Endothelial cell of umbilical vein (primary cell): ENCODE measurements at regions not wholly inside any gene's neighbourhood (a gene's known extent, or its start where the extent isn't known, plus 50 kb on each side); places are given as distances from the start of the nearest gene placed in this dataset.
A peak's percentile ranks its signal among the peaks of the same experiment; 100 is the strongest.

Experiments used
- BruUV-seq: library from RNA; stranded (reverse); fragments of 400-500 nt; replicated peaks from 2 replicates; lab custom pipeline; 2021; lab: Mats Ljungman, UMichigan
- CTCF ChIA-PET: fragments of 300-600, 350-600 bp; sonication (Branson Sonifier 250); formaldehyde crosslinking; loops from one replicate; lab custom pipeline; 2021; ENCODE audit warnings: antibody characterized with exemption, inconsistent platforms; lab: Charles Lee
- POLR2A ChIA-PET: fragments of 300-600, 350-600 bp; sonication (Branson Sonifier 250); formaldehyde crosslinking; loops from one replicate; lab custom pipeline; 2021; ENCODE audit warnings: antibody characterized with exemption, inconsistent platforms; lab: Charles Lee
- DNase-seq: peaks from one replicate; pipeline ENCODE4 v3.0.0-alpha.2; 2011; ENCODE audit warnings: low read depth, low spot score
- FAIRE-seq: peaks from 2 replicates; lab custom pipeline; 2011; peaks lifted over from hg19 to GRCh38; lab: Jason Lieb, UNC
- H2AFZ ChIP-seq: 2 replicates; pipeline ENCODE4 v1.6.0; 2012; ENCODE audit warnings: low read depth, low read length, control low read depth, inconsistent platforms
- H3K27ac ChIP-seq: 2 replicates; pipeline ENCODE4 v1.5.1; 2011; ENCODE audit warnings: low read depth, mild to moderate bottlenecking, control low read depth, low read length, moderate library complexity; ENCODE audit not compliant: insufficient read depth
- H3K27me3 ChIP-seq, 2 experiments: 2 replicates each; pipeline versions ENCODE4 v1.6.0 to v1.6.1; 2011; ENCODE audit warnings: low read length in 2 of 2, mixed read lengths in 1 of 2; ENCODE audit not compliant: control insufficient read depth in 2 of 2, insufficient read depth in 2 of 2
- H3K36me3 ChIP-seq, 2 experiments: 2 replicates in 1 of 2; 3 replicates in 1 of 2; pipeline ENCODE4 v1.5.1; 2011; ENCODE audit warnings: low read length in 2 of 2, mild to moderate bottlenecking in 1 of 2, moderate library complexity in 1 of 2; ENCODE audit not compliant: control insufficient read depth in 2 of 2, insufficient read depth in 2 of 2; ENCODE audit errors: extremely low read depth in 1 of 2
- H3K4me1 ChIP-seq: 3 replicates; pipeline ENCODE4 v1.5.1; 2011; ENCODE audit warnings: mild to moderate bottlenecking, low read length; ENCODE audit not compliant: control insufficient read depth, insufficient read depth; ENCODE audit errors: extremely low read depth
- H3K4me2 ChIP-seq: 2 replicates; pipeline ENCODE4 v1.6.1; 2011; ENCODE audit warnings: low read length, control low read depth, mixed read lengths; ENCODE audit not compliant: insufficient read depth
- H3K4me3 ChIP-seq, 3 experiments: fragments of 200-600 bp in 1 of 3; sonication (generic), shearing (Covaris generic) in 1 of 3; replicated peaks in 1 of 3; 2 replicates each; pipeline ENCODE4 v1.5.1; 2011 to 2016; ENCODE audit warnings: control low read depth in 3 of 3, low read length in 3 of 3, mild to moderate bottlenecking in 2 of 3, inconsistent platforms in 1 of 3, low read depth in 1 of 3, moderate library complexity in 1 of 3; ENCODE audit not compliant: insufficient read depth in 1 of 3
- H3K79me2 ChIP-seq: 2 replicates; pipeline ENCODE4 v1.6.0; 2012; ENCODE audit warnings: low read length, inconsistent platforms; ENCODE audit not compliant: control insufficient read depth, insufficient read depth
- H3K9ac ChIP-seq: replicated peaks from 2 replicates; pipeline ENCODE3; 2011; ENCODE audit warnings: low read length, control low read depth; ENCODE audit not compliant: insufficient read depth; ENCODE audit errors: extremely low read depth
- H3K9me1 ChIP-seq: replicated peaks from 3 replicates; pipeline ENCODE4 v1.6.0; 2011; ENCODE audit warnings: mild to moderate bottlenecking, low read length; ENCODE audit not compliant: control insufficient read depth, insufficient read depth; ENCODE audit errors: extremely low read depth
- H3K9me3 ChIP-seq: replicated peaks from 2 replicates; pipeline ENCODE4 v1.5.1; 2012; ENCODE audit warnings: low read length, inconsistent platforms; ENCODE audit not compliant: control insufficient read depth, insufficient read depth
- H4K20me1 ChIP-seq: replicated peaks from 2 replicates; pipeline ENCODE3; 2011; ENCODE audit warnings: mild to moderate bottlenecking, low read length; ENCODE audit not compliant: control insufficient read depth, insufficient read depth; ENCODE audit errors: extremely low read depth
- EZH2 ChIP-seq: IDR thresholded peaks from 2 replicates; pipeline ENCODE4 v1.6.1; 2012; ENCODE audit warnings: borderline replicate concordance, low read depth, mild to moderate bottlenecking, moderate library complexity, low read length, inconsistent platforms; ENCODE audit not compliant: severe bottlenecking
- FOS ChIP-seq: IDR thresholded peaks from 2 replicates; pipeline ENCODE4 v1.6.1; 2011; ENCODE audit warnings: mild to moderate bottlenecking, low read length, moderate library complexity, borderline replicate concordance; ENCODE audit not compliant: insufficient read depth
- GATA2 ChIP-seq: IDR thresholded peaks from 2 replicates; pipeline ENCODE4 v1.7.0; 2011; ENCODE audit warnings: low read depth, mild to moderate bottlenecking, moderate library complexity, mixed read lengths, low read length; ENCODE audit not compliant: insufficient read length, insufficient read depth
- JUN ChIP-seq: IDR thresholded peaks from 2 replicates; pipeline ENCODE4 v1.6.1; 2011; ENCODE audit warnings: borderline replicate concordance, low read depth; ENCODE audit not compliant: insufficient read length, insufficient read depth
- MYC ChIP-seq: IDR thresholded peaks from one replicate; pipeline ENCODE4 v1.6.1; 2011; ENCODE audit warnings: mild to moderate bottlenecking, low read depth, low read length
- dilution Hi-C: fragments of 300-500 bp; cut with MboI; formaldehyde crosslinking; loops from one replicate; pipeline ENCODE4 v1.15.0; 2019; ENCODE audit warnings: low sequenced_read_pairs; ENCODE audit not compliant: extremely low pct_ligation_motif_present
- intact Hi-C: fragments of 100-400 bp; cut with micrococcal nuclease; formaldehyde crosslinking; loops from one replicate; pipeline ENCODE4 v1.10.0; 2022
- TF ChIP-seq, protein P1 (sequence below): IDR thresholded peaks from 2 replicates; pipeline ENCODE4 v1.6.1; 2011; ENCODE audit not compliant: insufficient read depth, insufficient read length
- TF ChIP-seq, protein P2 (sequence below), 2 donors: IDR thresholded peaks; 1 replicate in 1 of 2; 2 replicates in 1 of 2; pipeline ENCODE4 v1.5.1; 2011; ENCODE audit warnings: low read length in 2 of 2, mild to moderate bottlenecking in 2 of 2, moderate library complexity in 2 of 2, control low read depth in 1 of 2, inconsistent platforms in 1 of 2, low read depth in 1 of 2; ENCODE audit not compliant: insufficient read depth in 1 of 2; ENCODE audit errors: extremely low read depth in 1 of 2

DNA sequence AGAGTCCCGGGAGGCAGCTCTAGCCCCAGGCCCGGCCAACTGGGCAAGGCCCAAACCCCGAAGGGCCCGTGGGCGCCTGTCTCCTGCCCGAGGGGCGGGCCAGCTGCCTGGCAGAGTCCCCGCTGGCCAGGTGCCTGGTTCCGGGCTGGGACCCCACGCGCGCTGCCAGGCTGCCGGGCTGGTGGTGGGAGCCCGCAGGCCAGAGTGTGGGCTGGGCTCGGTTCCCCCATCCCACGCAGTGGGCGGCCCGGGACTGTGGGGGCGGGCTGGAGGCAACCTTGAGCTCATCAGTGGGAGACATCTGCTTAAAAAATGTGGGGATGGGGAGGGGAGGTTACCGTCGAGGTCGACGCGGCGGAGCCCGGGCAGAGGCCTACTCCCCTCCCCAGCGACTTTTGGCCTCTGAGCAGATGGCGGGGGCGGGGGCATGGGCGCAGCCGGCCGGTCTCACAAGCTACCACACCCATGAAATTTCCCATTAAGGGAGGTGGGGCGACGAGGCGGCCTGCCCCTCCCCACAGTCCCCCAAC lies 176.4 kb upstream of the GSE1 start:
- H3K79me2 ChIP-seq, result no peaks in the 10 kb centered on the region
- H3K9ac ChIP-seq, result no peak overlapping the region
- FAIRE-seq (no peak), DNase-seq (no peak)
- no peak overlapping the region for H3K4me2 ChIP-seq
- H3K27ac ChIP-seq, result no peak overlapping the region
- intact Hi-C loops (no loop called here), dilution Hi-C loops (no loop called here)
- ChIA-PET CTCF (interaction anchor here (1.0 to 2.3 kb wide), 3 partner anchors 16 to 95 kb away, joined by 3 to 8 read pairs (median 3); no protein-coding TSS in a partner anchor), POLR2A (no interaction called here)
- no peaks in the 10 kb centered on the region for H3K9me3 ChIP-seq
- H3K9me1 ChIP-seq, result no peaks in the 10 kb centered on the region
- no peaks in the 10 kb centered on the region for H3K36me3 ChIP-seq
- no peak overlapping the region for H2AFZ ChIP-seq
- TF ChIP-seq FOS (no peak), MYC (no peak), JUN (no peak), GATA2 (no peak), EZH2 (peak; percentile 34)
- TF ChIP-seq, protein P1, sequence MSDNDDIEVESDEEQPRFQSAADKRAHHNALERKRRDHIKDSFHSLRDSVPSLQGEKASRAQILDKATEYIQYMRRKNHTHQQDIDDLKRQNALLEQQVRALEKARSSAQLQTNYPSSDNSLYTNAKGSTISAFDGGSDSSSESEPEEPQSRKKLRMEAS, result no peak
- TF ChIP-seq, protein P2, sequence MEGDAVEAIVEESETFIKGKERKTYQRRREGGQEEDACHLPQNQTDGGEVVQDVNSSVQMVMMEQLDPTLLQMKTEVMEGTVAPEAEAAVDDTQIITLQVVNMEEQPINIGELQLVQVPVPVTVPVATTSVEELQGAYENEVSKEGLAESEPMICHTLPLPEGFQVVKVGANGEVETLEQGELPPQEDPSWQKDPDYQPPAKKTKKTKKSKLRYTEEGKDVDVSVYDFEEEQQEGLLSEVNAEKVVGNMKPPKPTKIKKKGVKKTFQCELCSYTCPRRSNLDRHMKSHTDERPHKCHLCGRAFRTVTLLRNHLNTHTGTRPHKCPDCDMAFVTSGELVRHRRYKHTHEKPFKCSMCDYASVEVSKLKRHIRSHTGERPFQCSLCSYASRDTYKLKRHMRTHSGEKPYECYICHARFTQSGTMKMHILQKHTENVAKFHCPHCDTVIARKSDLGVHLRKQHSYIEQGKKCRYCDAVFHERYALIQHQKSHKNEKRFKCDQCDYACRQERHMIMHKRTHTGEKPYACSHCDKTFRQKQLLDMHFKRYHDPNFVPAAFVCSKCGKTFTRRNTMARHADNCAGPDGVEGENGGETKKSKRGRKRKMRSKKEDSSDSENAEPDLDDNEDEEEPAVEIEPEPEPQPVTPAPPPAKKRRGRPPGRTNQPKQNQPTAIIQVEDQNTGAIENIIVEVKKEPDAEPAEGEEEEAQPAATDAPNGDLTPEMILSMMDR (IDR thresholded peaks at IDR 0.05; ENCODE audit: extremely low read depth in 1 of 2, insufficient read depth in 1 of 2, low read depth in 1 of 2, low read length in 2 of 2), result no peak
- no peaks in the 10 kb centered on the region for H3K4me1 ChIP-seq
- H4K20me1 ChIP-seq, result no peaks in the 10 kb centered on the region
- H3K4me3 ChIP-seq, result no peak overlapping the region
- no peaks in the 10 kb centered on the region for H3K27me3 ChIP-seq
- no TSS peak for BruUV-seq
